NCI-H1092 (cell line): ENCODE measurements at regions not wholly inside any gene's neighbourhood (a gene's known extent, or its start where the extent isn't known, plus 50 kb on each side); places are given as distances from the start of the nearest gene placed in this dataset.

ENCODE experiments used
- DNase-seq: peaks from one replicate; lab custom pipeline; 2025; lab: John Stamatoyannopoulos, UW

DNA sequence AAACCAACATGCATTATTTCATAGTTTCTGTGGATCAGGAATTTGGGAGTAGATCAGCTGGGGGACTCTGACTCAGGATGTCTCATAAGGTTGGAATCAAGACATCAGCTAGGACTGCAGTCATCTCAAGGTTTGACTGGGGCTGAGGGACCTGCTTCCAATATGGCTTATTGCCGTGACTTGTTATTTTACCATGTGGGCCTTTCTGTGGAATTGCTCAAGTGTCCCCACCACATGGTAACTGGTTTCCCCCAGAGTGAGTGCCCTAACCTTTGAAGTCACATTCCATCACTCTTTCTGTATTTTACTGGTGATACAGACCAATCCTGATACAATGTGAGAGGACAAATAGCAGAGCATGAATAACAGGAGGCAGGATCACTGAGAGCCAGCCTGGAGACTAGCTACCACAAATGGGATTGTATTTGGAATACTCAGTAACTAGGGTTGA lies 70.2 kb upstream of the ELL2 start:
- DNase-seq, result no peak

GRCh38 chr5:96031180-96031579 lies 69.5 kb upstream of the ELL2 start:
- DNase-seq, result no peak

DNA sequence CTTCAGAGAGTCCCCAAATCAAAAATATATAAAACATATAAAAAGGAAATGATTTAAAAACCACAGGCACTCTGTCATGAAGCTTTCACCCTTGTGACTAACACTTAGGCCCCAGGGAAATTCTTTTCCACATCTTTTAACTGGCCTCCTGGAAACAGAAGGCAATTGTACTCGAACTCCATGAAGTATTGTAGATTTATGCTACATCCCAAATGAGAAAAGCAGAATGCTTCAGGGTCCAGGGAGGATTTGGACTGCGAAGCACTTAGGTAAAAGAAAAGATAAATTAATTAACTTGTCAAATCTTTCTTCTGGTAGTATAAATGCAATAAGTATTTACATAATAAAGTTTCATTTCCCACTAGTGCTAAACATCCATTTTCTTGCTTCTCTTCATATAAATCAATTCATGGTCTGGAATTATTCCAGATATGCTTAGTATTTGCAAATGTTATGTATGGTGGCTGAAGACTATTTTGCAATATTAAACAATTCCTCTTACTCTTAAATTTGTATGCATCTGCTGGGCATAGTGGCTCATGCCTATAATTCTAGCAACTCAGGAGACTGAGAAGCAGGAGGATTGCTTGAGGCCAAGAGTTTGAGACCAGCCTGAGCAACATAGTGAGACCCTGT lies 64.9 kb upstream of the ELL2 start:
- no peak for DNase-seq

DNA sequence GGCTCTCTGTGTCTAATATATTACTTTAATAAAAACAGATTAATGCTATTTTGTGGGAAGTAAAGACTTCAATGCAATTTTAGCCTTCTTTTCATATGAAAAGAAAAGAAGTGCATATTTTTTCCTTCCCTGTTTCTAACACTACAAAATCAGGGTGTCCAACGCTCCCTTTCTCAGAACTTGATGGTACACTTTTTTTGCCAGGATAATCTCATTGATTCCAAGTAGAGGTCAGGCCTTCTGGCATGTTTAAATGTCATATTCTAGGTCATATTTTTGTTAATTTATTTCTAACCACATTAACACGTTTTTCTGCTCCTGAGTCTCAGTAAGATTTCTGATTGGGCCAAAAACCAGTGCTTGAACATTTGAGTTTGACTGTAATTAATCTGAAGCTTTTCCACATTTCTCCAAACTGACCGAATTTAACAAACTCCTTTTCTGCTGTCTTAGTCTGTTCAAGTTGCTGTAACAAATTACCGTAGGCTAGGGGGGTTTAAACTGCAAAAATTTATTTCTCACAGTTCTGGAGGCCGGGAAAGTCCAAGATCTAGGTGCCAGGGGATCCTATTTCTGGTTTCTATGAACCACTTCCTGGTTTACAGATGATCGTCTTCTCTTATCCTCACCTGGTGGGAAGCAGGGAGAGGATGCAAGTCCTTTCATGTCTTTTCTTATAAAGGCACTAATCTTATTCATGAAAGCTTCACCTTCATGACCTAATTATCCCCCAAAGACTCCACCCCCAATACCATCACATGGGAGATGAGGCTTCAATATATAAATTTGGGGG lies 63.2 kb upstream of the ELL2 start:
- DNase-seq, result no peak

- DNase-seq, result no peak
Observed at GRCh38 chr5:96023518-96023917, 61.9 kb upstream of the ELL2 start.

DNA sequence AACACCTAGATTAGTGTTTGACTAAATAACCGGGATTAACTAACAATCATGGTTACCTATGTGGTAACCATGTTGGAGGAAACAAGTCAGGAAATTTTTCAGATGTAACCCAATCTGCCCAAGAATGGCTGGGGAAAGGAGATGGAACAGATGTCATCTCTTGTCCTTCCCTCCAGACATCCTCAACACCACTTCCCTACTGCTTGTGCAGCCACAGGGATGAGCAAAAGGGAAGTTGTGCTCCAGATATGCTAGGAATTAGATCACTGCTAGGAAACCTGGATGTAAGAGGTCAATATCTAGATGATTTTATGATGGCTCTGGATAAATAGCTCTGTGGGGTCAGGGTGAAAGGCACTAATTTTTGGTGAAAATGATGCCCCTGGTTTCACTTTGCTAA lies 61.3 kb upstream of the ELL2 start:
- no peak for DNase-seq

DNA sequence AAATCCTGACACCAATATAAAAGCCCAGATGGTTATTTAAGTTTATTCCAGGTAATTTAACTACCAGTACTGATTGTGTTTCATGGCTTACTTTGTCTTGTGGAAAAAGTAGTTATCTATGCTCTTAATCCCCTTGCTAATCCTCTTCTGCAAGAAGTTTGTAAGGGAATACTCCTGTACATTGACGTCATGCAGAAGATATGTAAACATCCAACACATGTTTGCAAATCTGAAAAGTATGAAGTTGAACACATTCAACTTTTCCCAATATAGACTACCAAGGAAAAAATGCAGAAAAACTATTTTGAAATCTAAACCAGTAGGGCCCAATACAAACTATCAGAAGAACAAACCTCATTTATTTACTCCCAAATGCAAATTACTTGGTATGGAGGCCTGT lies 56.3 kb upstream of the ELL2 start:
- no peak for DNase-seq

- DNase-seq, result no peak
Observed at GRCh38 chr5:96016216-96016615, 54.6 kb upstream of the ELL2 start.

- no peak for DNase-seq
Observed at GRCh38 chr5:96015709-96016108, 54.1 kb upstream of the ELL2 start.

- DNase-seq, result no peak
Observed at GRCh38 chr5:96014395-96014794, 52.7 kb upstream of the ELL2 start.

GRCh38 chr5:96013254-96013653 lies 51.6 kb upstream of the ELL2 start:
- DNase-seq, result no peak

GRCh38 chr5:96012399-96012798 lies 50.7 kb upstream of the ELL2 start:
- DNase-seq, result no peak
